ENCODE measurements at regions not wholly inside any gene's neighbourhood (a gene's known extent, or its start where the extent isn't known, plus 50 kb on each side); places are given as distances from the start of the nearest gene placed in this dataset. TPM values are rescaled to one million over a fixed set of nuclear protein-coding genes. Genes with fewer than 3 reads are reported as not detected.

DNA sequence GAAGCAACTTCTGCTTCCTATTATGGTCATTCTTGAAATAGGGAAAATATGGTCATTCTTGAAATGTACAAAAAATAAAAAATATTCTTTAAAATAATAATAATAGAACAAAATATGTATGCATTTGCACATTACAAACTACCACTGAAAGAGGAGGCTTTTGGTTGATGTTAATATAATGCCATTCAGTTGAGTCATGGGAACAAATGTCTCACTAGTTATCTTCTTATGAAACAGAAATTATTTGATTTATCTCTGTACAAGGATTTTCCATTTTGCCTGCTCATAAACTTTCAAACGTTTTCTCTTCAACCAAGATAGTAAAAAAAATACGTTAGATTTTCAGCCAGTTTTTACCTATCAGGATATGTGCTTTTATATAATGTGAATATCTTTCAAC, 1662.7 kb downstream of the OTOL1 start:
- DNase-seq (no peak), ATAC-seq (no peak)
- H3K36me3 Mint-ChIP-seq = no peaks in the 10 kb centered on the region
- no peak overlapping the region for H3K27ac Mint-ChIP-seq
- no peaks in the 10 kb centered on the region for H3K4me1 Mint-ChIP-seq
- H3K9me3 Mint-ChIP-seq = peaks cover 0 to 18% (median 6%) of the 10 kb centered on the region in 9 donors
- no peaks in the 10 kb centered on the region for H3K27me3 Mint-ChIP-seq
- POLR2A ChIA-PET = no interaction called here
- H3K4me3 Mint-ChIP-seq = no peak overlapping the region

DNA sequence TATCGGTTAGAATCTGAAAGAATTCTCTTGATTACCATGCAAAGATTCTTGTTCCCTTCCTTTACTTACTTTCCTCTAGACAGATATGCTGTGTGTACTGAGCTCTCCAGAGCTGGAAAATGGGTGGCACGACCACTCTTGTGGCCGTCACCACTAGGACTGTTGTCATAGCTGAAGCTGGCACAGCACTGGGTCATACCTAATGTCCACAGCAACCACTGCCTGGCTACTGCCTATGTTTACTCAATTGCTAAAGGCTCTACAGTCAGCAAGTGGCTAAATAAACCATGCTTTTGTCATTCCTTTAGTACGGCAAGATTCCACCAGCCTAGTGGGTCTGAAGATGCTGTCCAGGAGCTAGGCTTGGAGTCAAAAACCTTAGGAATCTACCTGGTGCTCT, 1643.0 kb downstream of the OTOL1 start:
- Mint-ChIP-seq H3K9me3 (peaks cover 0 to 34% (median 12%) of the 10 kb centered on the region in 9 donors), H3K36me3 (no peaks in the 10 kb centered on the region), H3K27ac (no peak overlapping the region), H3K27me3 (no peaks in the 10 kb centered on the region), H3K4me3 (no peak overlapping the region), H3K4me1 (no peaks in the 10 kb centered on the region)
- DNase-seq (no peak), ATAC-seq (no peak)
- POLR2A ChIA-PET = no interaction called here

DNA sequence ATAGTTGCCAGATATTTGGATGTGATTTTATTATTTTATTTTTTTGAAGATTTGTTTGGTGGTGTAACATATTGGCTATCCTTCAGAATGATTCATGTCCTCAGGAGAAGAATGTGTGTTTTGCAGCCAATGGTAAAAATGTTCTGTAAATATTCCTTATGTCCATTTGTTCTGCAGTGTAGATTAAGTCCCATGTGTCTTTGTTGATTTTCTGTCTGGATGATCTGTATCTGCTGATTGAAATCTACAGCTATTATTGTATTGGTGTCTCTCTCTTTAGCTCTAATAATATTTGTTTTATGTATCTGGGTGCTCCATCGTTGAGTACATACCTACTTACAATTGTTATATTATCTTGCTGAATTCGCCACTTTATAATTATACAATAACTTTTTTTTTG, 1641.7 kb downstream of the OTOL1 start:
- no peak for DNase-seq
- Mint-ChIP-seq H3K4me1 (no peaks in the 10 kb centered on the region), H3K9me3 (peaks cover 0 to 34% (median 12%) of the 10 kb centered on the region in 9 donors), H3K27me3 (no peaks in the 10 kb centered on the region), H3K36me3 (no peaks in the 10 kb centered on the region), H3K4me3 (no peak overlapping the region), H3K27ac (no peak overlapping the region)
- POLR2A ChIA-PET = no interaction called here
- ATAC-seq = no peak

DNA sequence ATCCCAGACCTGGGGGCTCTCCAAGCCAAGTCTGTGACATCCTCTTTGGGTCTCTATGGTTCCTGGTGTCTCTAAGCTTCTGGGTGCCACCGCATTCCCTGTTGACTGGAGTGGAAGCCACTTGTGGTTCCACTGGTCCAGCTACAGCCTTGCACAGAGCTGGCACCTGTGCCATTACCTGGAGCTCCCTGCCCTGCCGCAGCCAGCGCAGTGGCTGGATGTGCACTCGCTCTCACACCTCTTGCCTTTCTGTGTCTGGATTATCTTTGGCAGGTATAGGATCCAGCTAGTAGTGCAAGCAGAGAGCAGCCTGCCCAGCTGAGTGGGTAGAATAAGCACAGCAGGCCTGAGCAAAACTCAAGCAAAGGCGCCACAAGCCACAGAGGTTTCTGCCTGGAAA, 1635.5 kb downstream of the OTOL1 start:
- DNase-seq (no peak), ATAC-seq (no peak)
- no peak overlapping the region for H3K27ac Mint-ChIP-seq
- H3K4me3 Mint-ChIP-seq = no peak overlapping the region
- no peaks in the 10 kb centered on the region for H3K4me1 Mint-ChIP-seq
- H3K27me3 Mint-ChIP-seq = no peaks in the 10 kb centered on the region
- no peaks in the 10 kb centered on the region for H3K36me3 Mint-ChIP-seq
- POLR2A ChIA-PET = no interaction called here
- H3K9me3 Mint-ChIP-seq = peaks cover 0 to 30% (median 17%) of the 10 kb centered on the region in 9 donors

DNA sequence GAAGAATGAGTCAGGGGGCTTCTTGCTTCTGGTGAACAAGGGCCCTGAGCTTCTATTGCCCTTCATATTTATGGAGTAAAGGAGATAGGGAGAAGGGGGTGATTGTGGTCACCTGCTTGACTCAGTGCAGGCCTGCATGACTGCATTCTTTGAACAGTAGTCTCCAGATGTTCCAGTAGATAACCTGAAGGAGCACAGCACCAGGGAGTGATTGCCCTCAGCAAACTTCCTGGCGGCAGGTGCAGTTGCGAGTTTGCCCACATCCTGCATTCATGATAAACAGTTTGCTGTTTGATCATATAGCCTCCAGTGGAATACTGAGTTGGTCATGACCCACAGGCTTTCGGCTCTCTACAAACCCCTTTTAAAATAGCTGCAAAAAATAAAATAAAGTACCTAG, 1632.7 kb downstream of the OTOL1 start:
- ATAC-seq (no peak), DNase-seq (no peak)
- no peaks in the 10 kb centered on the region for H3K4me1 Mint-ChIP-seq
- H3K27ac Mint-ChIP-seq = no peak overlapping the region
- no peaks in the 10 kb centered on the region for H3K27me3 Mint-ChIP-seq
- peaks cover 0 to 44% (median 26%) of the 10 kb centered on the region in 9 donors for H3K9me3 Mint-ChIP-seq
- H3K36me3 Mint-ChIP-seq = peaks cover 0 to 5% (median 0%) of the 10 kb centered on the region in 3 donors
- POLR2A ChIA-PET = no interaction called here
- no peak overlapping the region for H3K4me3 Mint-ChIP-seq

DNA sequence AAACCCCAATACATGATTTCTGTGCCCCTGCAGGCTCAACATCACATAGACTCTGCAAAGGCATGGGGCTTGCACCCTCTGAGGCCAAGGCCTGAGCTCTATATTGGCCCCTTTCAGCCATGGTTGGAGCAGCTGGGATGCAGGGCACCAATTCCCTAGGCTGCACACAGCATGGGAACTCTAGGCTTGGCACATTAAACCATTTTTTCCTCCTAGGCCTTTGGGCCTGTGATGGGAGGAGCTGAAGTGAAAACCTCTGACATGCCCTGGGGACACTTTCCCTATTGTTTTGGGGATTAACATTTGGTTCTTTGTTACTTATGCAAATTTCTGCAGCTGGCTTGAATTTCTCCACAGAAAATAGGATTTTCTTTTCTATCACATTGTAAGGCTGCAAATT, 1629.5 kb downstream of the OTOL1 start:
- POLR2A ChIA-PET = no interaction called here
- Mint-ChIP-seq H3K4me1 (no peaks in the 10 kb centered on the region), H3K27me3 (no peaks in the 10 kb centered on the region), H3K27ac (no peak overlapping the region), H3K36me3 (peaks cover 0 to 5% (median 0%) of the 10 kb centered on the region in 3 donors), H3K9me3 (peaks cover 2 to 46% (median 24%) of the 10 kb centered on the region in 9 donors), H3K4me3 (no peak overlapping the region)
- ATAC-seq = no peak
- no peak for DNase-seq

Small RNA genes in the stretch of these regions (microRNA-seq; reads per million reads assigned to microRNA genes)
- gene MIR1263 (ENCODE audit: borderline microRNAs expressed) = not detected

All from naive thymus-derived CD8-positive, alpha-beta T cell (primary cell).